C4-2B (cell line): ENCODE measurements at regions not wholly inside any gene's neighbourhood (a gene's known extent, or its start where the extent isn't known, plus 50 kb on each side); places are given as distances from the start of the nearest gene placed in this dataset.

Experiments
- H3K27ac ChIP-seq: fragments of 450-650 bp; 2 replicates; pipeline ENCODE4 v1.5.1; 2017
- CTCF ChIP-seq: fragments of 450-650 bp; conservative IDR thresholded peaks from 2 replicates; pipeline ENCODE4 v1.5.1; 2017; ENCODE audit warnings: mild to moderate bottlenecking
- ZFX ChIP-seq: fragments of 450-650 bp; IDR thresholded peaks from 2 replicates; pipeline ENCODE4 v1.6.1; 2017

GRCh38 chrX:138945219-138945618 lies 233.7 kb upstream of the FGF13 start:
- TF ChIP-seq CTCF (no peak), ZFX (no peak)
- H3K27ac ChIP-seq: no peak overlapping the region

DNA sequence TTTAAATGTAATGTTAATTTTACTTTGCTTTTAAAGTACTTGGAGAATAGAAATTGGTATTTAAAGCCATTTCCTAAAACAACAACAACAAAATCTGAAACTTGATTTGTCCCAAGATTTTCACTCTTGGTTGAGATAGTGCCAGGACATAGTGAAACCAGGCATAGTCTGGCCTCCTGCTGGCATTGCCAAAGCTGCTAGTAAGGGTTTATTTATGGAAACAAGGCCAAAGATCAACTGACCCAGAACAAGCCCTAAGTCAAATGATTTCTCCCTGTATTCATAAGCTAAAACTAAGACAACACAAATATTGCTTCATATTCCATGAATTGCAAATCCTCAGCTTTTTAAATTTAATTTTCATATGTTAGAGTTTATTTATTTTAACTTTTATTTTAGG lies 227.5 kb upstream of the FGF13 start:
- H3K27ac ChIP-seq: no peak overlapping the region

GRCh38 chrX:138938003-138938402 lies 226.5 kb upstream of the FGF13 start:
- no peak overlapping the region for H3K27ac ChIP-seq
- TF ChIP-seq ZFX (no peak), CTCF (no peak)

More for the DNA sequence above, 227.5 kb upstream of the FGF13 start:
- no peak for TF ChIP-seq ZFX
- no peak for TF ChIP-seq CTCF

- H3K27ac ChIP-seq: no peak overlapping the region
- TF ChIP-seq CTCF: no peak
- no peak for TF ChIP-seq ZFX
Measured at GRCh38 chrX:138931212-138931611, 219.7 kb upstream of the FGF13 start.

- H3K27ac ChIP-seq: no peak overlapping the region
- no peak for TF ChIP-seq ZFX
- no peak for TF ChIP-seq CTCF
Measured at GRCh38 chrX:138930583-138930945, 219.0 kb upstream of the FGF13 start.

- TF ChIP-seq CTCF: no peak
- TF ChIP-seq ZFX: no peak
- H3K27ac ChIP-seq: no peak overlapping the region
Measured at GRCh38 chrX:138929926-138930582, 218.5 kb upstream of the FGF13 start.

GRCh38 chrX:138928737-138929459 lies 217.4 kb upstream of the FGF13 start:
- no peak overlapping the region for H3K27ac ChIP-seq
- TF ChIP-seq ZFX (no peak), CTCF (no peak)
